Neural crest cell (in vitro differentiated cells): ENCODE measurements at regions not wholly inside any gene's neighbourhood (a gene's known extent, or its start where the extent isn't known, plus 50 kb on each side); places are given as distances from the start of the nearest gene placed in this dataset.

ENCODE experiments used
- DNase-seq: peaks from one replicate; pipeline ENCODE4 v3.0.0; 2021; ENCODE audit warnings: low read depth, mixed read lengths, low spot score
- H3K27ac Mint-ChIP-seq: one replicate; pipeline ENCODE4 v1.8.0; 2021; ENCODE audit warnings: mild to moderate bottlenecking, mixed read lengths; ENCODE audit not compliant: unreplicated experiment
- H3K27me3 Mint-ChIP-seq: 2 replicates; pipeline ENCODE4 v1.8.0; 2021; ENCODE audit warnings: low read depth, mild to moderate bottlenecking, mixed read lengths
- H3K36me3 Mint-ChIP-seq: 2 replicates; pipeline ENCODE4 v1.8.0; 2021; ENCODE audit warnings: low read depth, mild to moderate bottlenecking, mixed read lengths
- H3K4me1 Mint-ChIP-seq: 2 replicates; pipeline ENCODE4 v1.8.0; 2021; ENCODE audit warnings: mixed read lengths
- H3K4me3 Mint-ChIP-seq: one replicate; pipeline ENCODE4 v1.8.0; 2021; ENCODE audit warnings: mild to moderate bottlenecking, mixed read lengths
- H3K9me3 Mint-ChIP-seq: 2 replicates; pipeline ENCODE4 v1.8.0; 2021; ENCODE audit warnings: mixed read lengths
- TF ChIP-seq, protein P1 (sequence below): fragments of 200-600 bp; sonication (generic); conservative IDR thresholded peaks from 2 replicates; pipeline ENCODE4 v1.5.0; 2021; ENCODE audit warnings: antibody characterized with exemption, mild to moderate bottlenecking

DNA sequence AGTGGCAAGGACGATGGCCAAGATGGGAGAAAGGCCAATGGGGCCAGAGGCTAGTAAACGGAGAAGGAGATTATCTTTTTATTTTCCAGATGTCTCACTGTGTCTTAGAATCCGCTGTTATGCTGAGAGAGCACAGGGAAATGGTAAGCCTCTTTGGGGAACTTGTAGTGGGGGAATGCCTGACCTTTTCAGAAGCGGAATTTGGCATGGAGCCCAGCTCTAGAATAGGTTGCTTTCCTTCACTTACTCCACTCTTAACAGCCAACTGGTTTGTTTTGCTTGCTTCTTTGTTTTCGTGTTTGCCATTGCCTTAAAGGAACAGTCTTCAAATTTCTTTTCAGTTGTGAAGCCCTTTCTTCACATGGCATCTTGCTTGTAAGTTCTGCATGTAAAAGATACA lies 316.2 kb upstream of the THRB start:
- Mint-ChIP-seq H3K36me3 (no peaks in the 10 kb centered on the region), H3K4me1 (no peaks in the 10 kb centered on the region), H3K27me3 (no peaks in the 10 kb centered on the region), H3K9me3 (peaks cover 4% of the 10 kb centered on the region), H3K27ac (no peak overlapping the region), H3K4me3 (no peak overlapping the region)
- no peak for DNase-seq
- TF ChIP-seq, protein P1, sequence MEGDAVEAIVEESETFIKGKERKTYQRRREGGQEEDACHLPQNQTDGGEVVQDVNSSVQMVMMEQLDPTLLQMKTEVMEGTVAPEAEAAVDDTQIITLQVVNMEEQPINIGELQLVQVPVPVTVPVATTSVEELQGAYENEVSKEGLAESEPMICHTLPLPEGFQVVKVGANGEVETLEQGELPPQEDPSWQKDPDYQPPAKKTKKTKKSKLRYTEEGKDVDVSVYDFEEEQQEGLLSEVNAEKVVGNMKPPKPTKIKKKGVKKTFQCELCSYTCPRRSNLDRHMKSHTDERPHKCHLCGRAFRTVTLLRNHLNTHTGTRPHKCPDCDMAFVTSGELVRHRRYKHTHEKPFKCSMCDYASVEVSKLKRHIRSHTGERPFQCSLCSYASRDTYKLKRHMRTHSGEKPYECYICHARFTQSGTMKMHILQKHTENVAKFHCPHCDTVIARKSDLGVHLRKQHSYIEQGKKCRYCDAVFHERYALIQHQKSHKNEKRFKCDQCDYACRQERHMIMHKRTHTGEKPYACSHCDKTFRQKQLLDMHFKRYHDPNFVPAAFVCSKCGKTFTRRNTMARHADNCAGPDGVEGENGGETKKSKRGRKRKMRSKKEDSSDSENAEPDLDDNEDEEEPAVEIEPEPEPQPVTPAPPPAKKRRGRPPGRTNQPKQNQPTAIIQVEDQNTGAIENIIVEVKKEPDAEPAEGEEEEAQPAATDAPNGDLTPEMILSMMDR, result no peak

DNA sequence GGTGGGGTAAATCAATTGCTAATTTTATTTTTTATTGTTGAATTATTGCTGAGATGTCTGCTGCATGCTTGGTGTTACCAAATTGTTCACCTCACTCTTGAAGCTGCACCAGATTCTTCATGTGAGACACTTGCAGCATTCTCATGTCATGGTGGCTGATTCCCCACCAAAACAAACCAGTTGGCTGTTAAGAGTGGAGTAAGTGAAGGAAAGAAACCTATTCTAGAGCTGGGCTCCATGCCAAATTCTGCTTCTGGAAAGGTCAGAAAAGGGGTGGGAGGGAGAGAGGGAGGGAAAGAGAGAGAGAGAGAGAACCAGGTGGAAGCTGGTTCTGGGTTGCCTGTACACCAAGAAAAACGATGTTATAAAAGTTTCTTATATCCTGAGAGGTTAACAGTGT lies 317.5 kb upstream of the THRB start:
- H3K4me3 Mint-ChIP-seq, result no peak overlapping the region
- peaks cover 4% of the 10 kb centered on the region for H3K9me3 Mint-ChIP-seq
- TF ChIP-seq, protein P1, result no peak
- no peak for DNase-seq
- no peaks in the 10 kb centered on the region for H3K4me1 Mint-ChIP-seq
- no peaks in the 10 kb centered on the region for H3K36me3 Mint-ChIP-seq
- no peak overlapping the region for H3K27ac Mint-ChIP-seq
- H3K27me3 Mint-ChIP-seq, result no peaks in the 10 kb centered on the region

DNA sequence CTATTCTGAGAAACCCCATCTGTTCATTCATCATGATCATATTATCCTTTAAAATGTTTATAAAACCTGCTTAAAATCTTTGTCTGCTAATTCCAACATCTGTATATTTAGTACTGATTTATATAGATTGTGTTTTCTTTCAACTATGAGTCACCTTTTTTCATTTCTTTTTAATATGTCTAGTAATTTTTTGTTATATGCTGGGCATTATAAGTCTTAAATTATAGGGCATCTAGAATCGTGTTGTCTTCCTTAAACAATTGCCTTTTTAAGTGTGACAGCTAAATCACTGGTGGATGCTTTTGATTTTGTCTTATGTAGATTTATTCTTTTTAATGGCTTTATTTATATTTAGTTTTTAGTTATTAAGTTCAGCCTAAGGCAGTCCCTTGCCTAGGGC lies 323.4 kb upstream of the THRB start:
- no peak for DNase-seq
- no peaks in the 10 kb centered on the region for H3K27me3 Mint-ChIP-seq
- no peaks in the 10 kb centered on the region for H3K36me3 Mint-ChIP-seq
- peaks cover 3% of the 10 kb centered on the region for H3K9me3 Mint-ChIP-seq
- no peaks in the 10 kb centered on the region for H3K4me1 Mint-ChIP-seq
- no peak overlapping the region for H3K27ac Mint-ChIP-seq
- TF ChIP-seq, protein P1, result no peak
- H3K4me3 Mint-ChIP-seq, result no peak overlapping the region

DNA sequence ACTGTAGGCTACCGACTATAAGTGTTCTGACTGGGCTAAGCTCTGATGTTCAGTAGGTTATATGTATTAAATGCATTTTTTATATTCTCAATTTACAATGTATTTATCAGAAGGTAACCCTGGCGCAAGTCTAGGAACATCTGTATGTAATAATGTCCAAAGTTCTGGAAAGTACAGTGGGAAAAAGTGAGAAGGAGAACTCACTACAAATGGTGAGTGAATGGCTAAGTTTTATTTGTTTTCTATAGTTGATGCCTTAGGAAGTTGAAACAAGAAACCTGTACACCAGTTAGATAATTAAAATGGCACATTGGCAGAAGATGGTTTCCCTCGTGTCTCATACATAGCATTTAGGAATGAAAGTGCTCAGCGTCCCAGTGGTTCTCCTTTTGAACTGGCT lies 333.4 kb upstream of the THRB start:
- peaks cover 10% of the 10 kb centered on the region for H3K4me1 Mint-ChIP-seq
- H3K36me3 Mint-ChIP-seq, result no peaks in the 10 kb centered on the region
- peaks cover 58% of the 10 kb centered on the region for H3K27me3 Mint-ChIP-seq
- H3K9me3 Mint-ChIP-seq, result no peaks in the 10 kb centered on the region
- no peak for DNase-seq
- peak overlapping the region; percentile 77 for H3K4me3 Mint-ChIP-seq
- TF ChIP-seq, protein P1, result no peak
- no peak overlapping the region for H3K27ac Mint-ChIP-seq

DNA sequence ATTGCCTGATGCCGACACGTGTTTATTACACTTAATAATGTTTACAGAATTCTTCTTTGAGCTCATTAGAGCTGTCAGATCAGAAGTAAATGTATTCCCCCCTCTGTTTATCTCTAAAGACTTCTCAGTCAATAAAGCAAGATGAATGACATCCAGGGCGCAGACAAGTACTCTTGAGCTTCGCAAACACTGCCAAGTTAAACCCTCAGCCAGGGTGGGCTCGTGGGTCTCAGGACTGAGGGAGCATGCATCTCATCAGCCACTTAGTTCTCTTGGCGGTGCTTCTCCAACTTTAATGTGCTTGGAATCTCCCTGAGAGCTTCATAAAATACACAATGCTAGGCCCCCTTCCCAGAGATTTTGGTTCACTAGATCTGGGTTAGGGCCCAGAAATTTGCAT lies 333.9 kb upstream of the THRB start:
- H3K27me3 Mint-ChIP-seq, result peaks cover 62% of the 10 kb centered on the region

More for the DNA sequence above, 333.9 kb upstream of the THRB start:
- Mint-ChIP-seq H3K9me3 (no peaks in the 10 kb centered on the region), H3K4me1 (peaks cover 10% of the 10 kb centered on the region), H3K4me3 (peak overlapping the region; percentile 77), H3K27ac (no peak overlapping the region), H3K36me3 (no peaks in the 10 kb centered on the region)
- TF ChIP-seq, protein P1, result no peak
- no peak for DNase-seq
